HCT116 (cell line): ENCODE measurements at regions not wholly inside any gene's neighbourhood (a gene's known extent, or its start where the extent isn't known, plus 50 kb on each side); places are given as distances from the start of the nearest gene placed in this dataset.

ENCODE experiments used
- ATAC-seq: fragments of 200-7000 bp; cut with Tn5 transposase; 2 replicates; pipeline ENCODE4 v1.9.1; 2020; ENCODE audit warnings: mild to moderate bottlenecking, moderate library complexity
- BruUV-seq: library from RNA; stranded (reverse); fragments of 400-500 nt; replicated peaks from 2 replicates; lab custom pipeline; 2021; lab: Mats Ljungman, UMichigan
- CTCF ChIA-PET: fragments of 300-600 bp; sonication (Branson Sonifier 250); formaldehyde crosslinking; loops from one replicate; lab custom pipeline; 2021; ENCODE audit warnings: antibody characterized with exemption; lab: Charles Lee
- POLR2A ChIA-PET: fragments of 300-600, 350-600 bp; sonication (Branson Sonifier 250); formaldehyde crosslinking; loops from one replicate; lab custom pipeline; 2021; ENCODE audit warnings: antibody characterized with exemption; lab: Charles Lee
- RAD21 ChIA-PET, 2 experiments: fragments of 300-600 bp; sonication (Branson Sonifier 250); formaldehyde crosslinking; loops; one replicate each; lab custom pipeline; 2023; ENCODE audit warnings: low total read pairs in 2 of 2; ENCODE audit not compliant: uncharacterized antibody in 2 of 2, unreplicated experiment in 2 of 2, low non-redundant PET in 1 of 2; lab: Charles Lee
- DNase-seq: peaks from one replicate; pipeline ENCODE4 v3.0.0-alpha.2; 2010; ENCODE audit warnings: low read depth, low spot score
- H2AFZ ChIP-seq: fragments of 200-600 bp; shearing (Covaris generic), sonication (generic); 2 replicates; pipeline ENCODE4 v1.6.1; 2017; ENCODE audit warnings: low read depth, mixed run types, mixed read lengths, antibody characterized with exemption, low read length; ENCODE audit not compliant: poor library complexity, severe bottlenecking
- H3K27ac ChIP-seq: 2 replicates; pipeline ENCODE4 v1.5.1; 2012; ENCODE audit warnings: low read depth, low read length
- H3K27me3 ChIP-seq: fragments of 200-600 bp; sonication (generic); 2 replicates; pipeline ENCODE4 v1.6.1; 2016; ENCODE audit warnings: mixed run types, low read length, mixed read lengths; ENCODE audit not compliant: insufficient read depth
- H3K36me3 ChIP-seq, 2 experiments: fragments of 200-500 bp in 1 of 2; fragments of 200-600 bp in 1 of 2; sonication (Bioruptor generic) in 1 of 2; sonication (generic) in 1 of 2; 2 replicates each; pipeline versions ENCODE4 v1.5.1 to v1.6.1; 2014 to 2016; ENCODE audit warnings: low read length in 2 of 2, inconsistent platforms in 1 of 2, mixed read lengths in 1 of 2, mixed run types in 1 of 2; ENCODE audit not compliant: insufficient read depth in 2 of 2, control insufficient read depth in 1 of 2
- H3K4me1 ChIP-seq, 2 experiments: fragments of 200-600 bp in 1 of 2; sonication (generic) in 1 of 2; 2 replicates each; pipeline versions ENCODE4 v1.5.1 to v1.6.1; 2012 to 2017; ENCODE audit warnings: low read length in 2 of 2, inconsistent platforms in 1 of 2, mild to moderate bottlenecking in 1 of 2, mixed read lengths in 1 of 2, mixed run types in 1 of 2, moderate library complexity in 1 of 2; ENCODE audit not compliant: insufficient read depth in 2 of 2, control insufficient read depth in 1 of 2
- H3K4me2 ChIP-seq: fragments of 200-600 bp; sonication (generic); 2 replicates; pipeline ENCODE4 v1.6.1; 2017; ENCODE audit warnings: mixed run types, low read length, mixed read lengths
- H3K4me3 ChIP-seq, 2 experiments: fragments of 200-600 bp in 1 of 2; sonication (generic) in 1 of 2; replicated peaks in 1 of 2; 2 replicates each; pipeline ENCODE4 v1.5.1; 2011 to 2016; ENCODE audit warnings: low read length in 2 of 2, control low read depth in 1 of 2, low read depth in 1 of 2, mild to moderate bottlenecking in 1 of 2, mixed read lengths in 1 of 2, mixed run types in 1 of 2
- H3K79me2 ChIP-seq: fragments of 200-600 bp; sonication (generic); 2 replicates; pipeline ENCODE4 v1.6.1; 2017; ENCODE audit warnings: mild to moderate bottlenecking, mixed run types, low read length, moderate library complexity, mixed read lengths; ENCODE audit not compliant: insufficient read depth
- H3K9ac ChIP-seq: fragments of 200-600 bp; sonication (generic); 2 replicates; pipeline ENCODE4 v1.6.1; 2016; ENCODE audit warnings: low read length, mixed read lengths
- H3K9me2 ChIP-seq: fragments of 200-600 bp; sonication (generic), shearing (Covaris generic); 2 replicates; pipeline ENCODE4 v1.6.1; 2017; ENCODE audit warnings: mixed run types, mild to moderate bottlenecking, moderate library complexity; ENCODE audit not compliant: insufficient read depth
- H3K9me3 ChIP-seq, 2 experiments: fragments of 200-500 bp in 1 of 2; fragments of 200-600 bp in 1 of 2; sonication (Bioruptor generic) in 1 of 2; sonication (generic) in 1 of 2; 2 replicates each; pipeline ENCODE4 v1.6.1; 2014 to 2017; ENCODE audit warnings: low read length in 2 of 2, mixed read lengths in 2 of 2, inconsistent platforms in 1 of 2, low read depth in 1 of 2, mild to moderate bottlenecking in 1 of 2, mixed run types in 1 of 2, moderate library complexity in 1 of 2; ENCODE audit not compliant: control insufficient read depth in 1 of 2, insufficient read depth in 1 of 2
- H4K20me1 ChIP-seq: fragments of 200-600 bp; sonication (generic), shearing (Covaris generic); 2 replicates; pipeline ENCODE4 v1.6.1; 2017; ENCODE audit warnings: mixed run types, mild to moderate bottlenecking, moderate library complexity; ENCODE audit not compliant: insufficient read depth
- CEBPB ChIP-seq: IDR thresholded peaks from 2 replicates; pipeline ENCODE4 v1.6.1; 2012; ENCODE audit warnings: low read depth
- ELF1 ChIP-seq: IDR thresholded peaks from 2 replicates; pipeline ENCODE4 v1.6.1; 2012; ENCODE audit warnings: low read depth, borderline replicate concordance
- EZH2 ChIP-seq: fragments of 200-600 bp; sonication (generic); IDR thresholded peaks from 2 replicates; pipeline ENCODE4 v1.6.1; 2017; ENCODE audit warnings: antibody characterized with exemption, mixed run types
- EZH2phosphoT487 ChIP-seq: fragments of 200-600 bp; IDR thresholded peaks from 2 replicates; pipeline ENCODE4 v1.6.1; 2018; ENCODE audit warnings: antibody characterized with exemption, borderline replicate concordance
- FOSL1 ChIP-seq: IDR thresholded peaks from 2 replicates; pipeline ENCODE4 v1.6.1; 2012; ENCODE audit warnings: low read depth
- JUND ChIP-seq: IDR thresholded peaks from 2 replicates; pipeline ENCODE4 v1.6.1; 2012
- MAX ChIP-seq: IDR thresholded peaks from 2 replicates; pipeline ENCODE4 v1.6.1; 2012
- POLR2AphosphoS5 ChIP-seq: IDR thresholded peaks from 2 replicates; pipeline ENCODE4 v1.6.1; 2011; ENCODE audit warnings: mild to moderate bottlenecking, low read depth, low read length, moderate library complexity
- RAD21 ChIP-seq: IDR thresholded peaks from 2 replicates; pipeline ENCODE4 v1.6.1; 2012; ENCODE audit warnings: low read depth, mild to moderate bottlenecking
- REST ChIP-seq: IDR thresholded peaks from 2 replicates; pipeline ENCODE4 v1.6.1; 2012; ENCODE audit warnings: low read depth
- SP1 ChIP-seq: IDR thresholded peaks from 2 replicates; pipeline ENCODE4 v1.6.1; 2012; ENCODE audit warnings: low read depth
- SRF ChIP-seq: IDR thresholded peaks from 2 replicates; pipeline ENCODE4 v1.6.1; 2012; ENCODE audit warnings: low read depth
- TCF7L2 ChIP-seq: IDR thresholded peaks from 2 replicates; pipeline ENCODE4 v1.7.0; 2011; ENCODE audit warnings: borderline replicate concordance, inconsistent platforms; ENCODE audit not compliant: insufficient read depth, insufficient read length; ENCODE audit errors: extremely low read depth
- YY1 ChIP-seq: IDR thresholded peaks from 2 replicates; pipeline ENCODE4 v1.6.1; 2011; ENCODE audit warnings: low read length, low read depth, moderate library complexity, mild to moderate bottlenecking; ENCODE audit not compliant: insufficient replicate concordance; ENCODE audit errors: extremely low read depth
- ZFX ChIP-seq: fragments of 450-650 bp; IDR thresholded peaks from 2 replicates; pipeline ENCODE4 v1.6.1; 2017
- ZNF274 ChIP-seq: fragments of 200-500 bp; sonication (Bioruptor generic); IDR thresholded peaks from 2 replicates; pipeline ENCODE4 v1.6.1; 2014; ENCODE audit warnings: mild to moderate bottlenecking, low read depth, low read length, inconsistent platforms
- intact Hi-C: fragments of 100-400 bp; cut with micrococcal nuclease; formaldehyde crosslinking; loops from 2 replicates; pipeline ENCODE4 v1.10.0; 2022
- TF ChIP-seq, protein P1 (sequence below), 3 experiments: fragments of 200-600 bp in 1 of 3; sonication (generic) in 1 of 3; IDR thresholded peaks in 2 of 3; conservative IDR thresholded peaks in 1 of 3; 2 replicates each; pipeline ENCODE4 v1.5.1; 2012 to 2017; ENCODE audit warnings: low read depth in 2 of 3, low read length in 2 of 3, antibody characterized with exemption in 1 of 3, borderline replicate concordance in 1 of 3, control low read depth in 1 of 3, mild to moderate bottlenecking in 1 of 3, mixed read lengths in 1 of 3, mixed run types in 1 of 3, moderate library complexity in 1 of 3; ENCODE audit not compliant: insufficient read depth in 1 of 3
- TF ChIP-seq, protein P2 (sequence below): IDR thresholded peaks from 2 replicates; pipeline ENCODE4 v1.6.1; 2011; ENCODE audit warnings: mild to moderate bottlenecking, low read length, moderate library complexity; ENCODE audit not compliant: insufficient replicate concordance; ENCODE audit errors: extremely low read depth
- TF ChIP-seq, protein P3 (sequence below): IDR thresholded peaks from 2 replicates; pipeline ENCODE4 v1.6.1; 2012

GRCh38 chr4:123827511-123827910 is 430.9 kb downstream of the SPRY1 start:
- no peak for TF ChIP-seq MAX
- TF ChIP-seq JUND = no peak
- TF ChIP-seq SP1 = no peak
- TF ChIP-seq RAD21 = no peak
- TF ChIP-seq, protein P1, sequence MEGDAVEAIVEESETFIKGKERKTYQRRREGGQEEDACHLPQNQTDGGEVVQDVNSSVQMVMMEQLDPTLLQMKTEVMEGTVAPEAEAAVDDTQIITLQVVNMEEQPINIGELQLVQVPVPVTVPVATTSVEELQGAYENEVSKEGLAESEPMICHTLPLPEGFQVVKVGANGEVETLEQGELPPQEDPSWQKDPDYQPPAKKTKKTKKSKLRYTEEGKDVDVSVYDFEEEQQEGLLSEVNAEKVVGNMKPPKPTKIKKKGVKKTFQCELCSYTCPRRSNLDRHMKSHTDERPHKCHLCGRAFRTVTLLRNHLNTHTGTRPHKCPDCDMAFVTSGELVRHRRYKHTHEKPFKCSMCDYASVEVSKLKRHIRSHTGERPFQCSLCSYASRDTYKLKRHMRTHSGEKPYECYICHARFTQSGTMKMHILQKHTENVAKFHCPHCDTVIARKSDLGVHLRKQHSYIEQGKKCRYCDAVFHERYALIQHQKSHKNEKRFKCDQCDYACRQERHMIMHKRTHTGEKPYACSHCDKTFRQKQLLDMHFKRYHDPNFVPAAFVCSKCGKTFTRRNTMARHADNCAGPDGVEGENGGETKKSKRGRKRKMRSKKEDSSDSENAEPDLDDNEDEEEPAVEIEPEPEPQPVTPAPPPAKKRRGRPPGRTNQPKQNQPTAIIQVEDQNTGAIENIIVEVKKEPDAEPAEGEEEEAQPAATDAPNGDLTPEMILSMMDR (IDR thresholded peaks at IDR 0.05 in 2 of 3, conservative IDR thresholded peaks at IDR 0.05 in 1 of 3; ENCODE audit: borderline replicate concordance in 1 of 3, insufficient read depth in 1 of 3, low read depth in 2 of 3, low read length in 2 of 3) = no peak
- no peak for TF ChIP-seq ZFX
- no peak for TF ChIP-seq EZH2phosphoT487
- TF ChIP-seq, protein P2, sequence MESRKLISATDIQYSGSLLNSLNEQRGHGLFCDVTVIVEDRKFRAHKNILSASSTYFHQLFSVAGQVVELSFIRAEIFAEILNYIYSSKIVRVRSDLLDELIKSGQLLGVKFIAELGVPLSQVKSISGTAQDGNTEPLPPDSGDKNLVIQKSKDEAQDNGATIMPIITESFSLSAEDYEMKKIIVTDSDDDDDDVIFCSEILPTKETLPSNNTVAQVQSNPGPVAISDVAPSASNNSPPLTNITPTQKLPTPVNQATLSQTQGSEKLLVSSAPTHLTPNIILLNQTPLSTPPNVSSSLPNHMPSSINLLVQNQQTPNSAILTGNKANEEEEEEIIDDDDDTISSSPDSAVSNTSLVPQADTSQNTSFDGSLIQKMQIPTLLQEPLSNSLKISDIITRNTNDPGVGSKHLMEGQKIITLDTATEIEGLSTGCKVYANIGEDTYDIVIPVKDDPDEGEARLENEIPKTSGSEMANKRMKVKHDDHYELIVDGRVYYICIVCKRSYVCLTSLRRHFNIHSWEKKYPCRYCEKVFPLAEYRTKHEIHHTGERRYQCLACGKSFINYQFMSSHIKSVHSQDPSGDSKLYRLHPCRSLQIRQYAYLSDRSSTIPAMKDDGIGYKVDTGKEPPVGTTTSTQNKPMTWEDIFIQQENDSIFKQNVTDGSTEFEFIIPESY = no peak
- TF ChIP-seq TCF7L2 = no peak
- TF ChIP-seq ZNF274 = no peak
- no peak for TF ChIP-seq REST
- no peak for TF ChIP-seq CEBPB
- no peak for TF ChIP-seq ELF1
- TF ChIP-seq, protein P3, sequence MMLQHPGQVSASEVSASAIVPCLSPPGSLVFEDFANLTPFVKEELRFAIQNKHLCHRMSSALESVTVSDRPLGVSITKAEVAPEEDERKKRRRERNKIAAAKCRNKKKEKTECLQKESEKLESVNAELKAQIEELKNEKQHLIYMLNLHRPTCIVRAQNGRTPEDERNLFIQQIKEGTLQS = no peak
- no peak for TF ChIP-seq SRF
- no peak for TF ChIP-seq FOSL1
- TF ChIP-seq EZH2 = no peak
- TF ChIP-seq YY1 = no peak
- no peak for TF ChIP-seq POLR2AphosphoS5
- Histone ChIP-seq H4K20me1 (no peaks in the 10 kb centered on the region), H3K4me1 (peaks cover 0 to 2% of the 10 kb centered on the region in 2 experiments; a peak in 1 of 4 replicates), H3K27me3 (no peaks in the 10 kb centered on the region), H2AFZ (no peak overlapping the region), H3K27ac (no peak overlapping the region), H3K4me2 (no peak overlapping the region), H3K79me2 (no peaks in the 10 kb centered on the region), H3K9ac (no peak overlapping the region), H3K36me3 (no peaks in the 10 kb centered on the region), H3K9me2 (no peaks in the 10 kb centered on the region), H3K4me3 (no peak overlapping the region), H3K9me3 (no peaks in the 10 kb centered on the region)
- no peak for ATAC-seq
- intact Hi-C loops = no loop called here
- POLR2A ChIA-PET = no interaction called here
- DNase-seq = no peak
- RAD21 ChIA-PET = no interaction called here
- BruUV-seq = no TSS peak
- CTCF ChIA-PET = no interaction called here
